GM12878 (cell line): ENCODE measurements at regions not wholly inside any gene's neighbourhood (a gene's known extent, or its start where the extent isn't known, plus 50 kb on each side); places are given as distances from the start of the nearest gene placed in this dataset.

ENCODE experiments used
- ATF2 ChIP-seq: IDR thresholded peaks from 2 replicates; pipeline ENCODE4 v1.6.1; 2012; ENCODE audit warnings: low read length, inconsistent platforms
- CTCF ChIP-seq, 3 experiments: IDR thresholded peaks in 2 of 3; conservative IDR thresholded peaks in 1 of 3; 2 replicates each; pipeline ENCODE4 v1.5.1; 2011; ENCODE audit warnings: low read depth in 3 of 3, low read length in 3 of 3, mild to moderate bottlenecking in 3 of 3, control low read depth in 2 of 3, moderate library complexity in 2 of 3, inconsistent platforms in 1 of 3, mixed read lengths in 1 of 3; ENCODE audit not compliant: control insufficient read depth in 2 of 3, insufficient read depth in 1 of 3; ENCODE audit errors: extremely low read depth in 1 of 3
- E4F1 ChIP-seq: fragments of 450-650 bp; IDR thresholded peaks from 2 replicates; pipeline ENCODE4 v1.6.1; 2018; ENCODE audit warnings: borderline replicate concordance, mild to moderate bottlenecking; ENCODE audit not compliant: partially characterized antibody
- HDAC2 ChIP-seq: fragments of 200-600 bp; sonication (generic); IDR thresholded peaks from 2 replicates; pipeline ENCODE4 v1.6.1; 2017
- KDM1A ChIP-seq: fragments of 200-600 bp; sonication (generic); IDR thresholded peaks from 2 replicates; pipeline ENCODE4 v1.6.1; 2016; ENCODE audit warnings: borderline replicate concordance
- LARP7 ChIP-seq: fragments of 450-650 bp; IDR thresholded peaks from 2 replicates; pipeline ENCODE4 v1.6.1; 2017; ENCODE audit warnings: mild to moderate bottlenecking
- NFXL1 ChIP-seq: fragments of 450-650 bp; IDR thresholded peaks from 2 replicates; pipeline ENCODE4 v1.6.1; 2017; ENCODE audit warnings: antibody characterized with exemption, mild to moderate bottlenecking, borderline replicate concordance
- POLR2A ChIP-seq: IDR thresholded peaks from 2 replicates; pipeline ENCODE4 v1.6.1; 2011; ENCODE audit warnings: low read depth, mild to moderate bottlenecking, low read length
- RAD21 ChIP-seq: IDR thresholded peaks from 2 replicates; pipeline ENCODE4 v1.6.1; 2011; ENCODE audit warnings: mild to moderate bottlenecking, low read depth, low read length, moderate library complexity; ENCODE audit not compliant: insufficient read depth
- SMAD1 ChIP-seq: fragments of 450-650 bp; IDR thresholded peaks from 2 replicates; pipeline ENCODE4 v1.6.1; 2018; ENCODE audit warnings: mild to moderate bottlenecking, low read depth; ENCODE audit not compliant: partially characterized antibody
- ZNF274 ChIP-seq: IDR thresholded peaks from one replicate; pipeline ENCODE4 v1.8.0; 2011; ENCODE audit not compliant: insufficient read length, insufficient read depth

GRCh38 chr20:51217347-51218045 is 194.6 kb upstream of the KCNG1 start:
- TF ChIP-seq HDAC2 (no peak), NFXL1 (no peak), SMAD1 (no peak), KDM1A (no peak), CTCF (IDR thresholded peaks at IDR 0.05 in 2 of 3, conservative IDR thresholded peaks at IDR 0.05 in 1 of 3; ENCODE audit: control insufficient read depth in 2 of 3, extremely low read depth in 1 of 3, insufficient read depth in 1 of 3, low read depth in 3 of 3, low read length in 3 of 3) (no peak), ATF2 (no peak), RAD21 (no peak), E4F1 (no peak), ZNF274 (no peak), POLR2A (no peak), LARP7 (no peak)
